Activated CD4-positive, alpha-beta T cell treated with anti-CD3 and anti-CD28 coated beads, Interleukin-10, Interleukin-2, amounts not matched to agents 100 ng/mL and 50 ng/mL, durations not matched to agents 16 hours and 8 hours (primary cell): ENCODE measurements at regions not wholly inside any gene's neighbourhood (a gene's known extent, or its start where the extent isn't known, plus 50 kb on each side); places are given as distances from the start of the nearest gene placed in this dataset.

Source experiments
- DNase-seq: peaks from one replicate; pipeline ENCODE4 v3.0.0-alpha.2; 2020

GRCh38 chr20:22213271-22213670 lies 371.1 kb downstream of the FOXA2 start:
- no peak for DNase-seq

- DNase-seq: no peak
These were observed 377.1 kb downstream of the FOXA2 start for GRCh38 chr20:22207280-22207679.

- DNase-seq: no peak
These were observed 379.6 kb downstream of the FOXA2 start for GRCh38 chr20:22204801-22205200.

GRCh38 chr20:22182148-22182547 lies 402.2 kb downstream of the FOXA2 start:
- no peak for DNase-seq

- DNase-seq: no peak
These were observed 404.1 kb downstream of the FOXA2 start for GRCh38 chr20:22180244-22180643.

- no peak for DNase-seq
These were observed 424.2 kb downstream of the FOXA2 start for GRCh38 chr20:22160101-22160652.

GRCh38 chr20:22159276-22159675 lies 425.1 kb downstream of the FOXA2 start:
- no peak for DNase-seq

GRCh38 chr20:22127587-22127986 lies 422.1 kb downstream of the PAX1 start:
- no peak for DNase-seq

- no peak for DNase-seq
These were observed 401.0 kb downstream of the PAX1 start for GRCh38 chr20:22106308-22106938.

- DNase-seq: no peak
These were observed 396.1 kb downstream of the PAX1 start for GRCh38 chr20:22101606-22102005.

GRCh38 chr20:22100686-22101085 lies 395.2 kb downstream of the PAX1 start:
- no peak for DNase-seq

GRCh38 chr20:22099348-22099747 lies 393.9 kb downstream of the PAX1 start:
- no peak for DNase-seq

GRCh38 chr20:22098511-22098910 lies 393.0 kb downstream of the PAX1 start:
- DNase-seq: no peak

- DNase-seq: no peak
These were observed 387.7 kb downstream of the PAX1 start for GRCh38 chr20:22093122-22093521.

- DNase-seq: no peak
These were observed 383.4 kb downstream of the PAX1 start for GRCh38 chr20:22088882-22089281.

- DNase-seq: no peak
These were observed 375.5 kb downstream of the PAX1 start for GRCh38 chr20:22080985-22081384.

GRCh38 chr20:22074635-22075034 lies 369.2 kb downstream of the PAX1 start:
- no peak for DNase-seq

- no peak for DNase-seq
These were observed 366.4 kb downstream of the PAX1 start for GRCh38 chr20:22071841-22072240.

GRCh38 chr20:22070610-22071058 lies 365.2 kb downstream of the PAX1 start:
- no peak for DNase-seq

- DNase-seq: no peak
These were observed 358.3 kb downstream of the PAX1 start for GRCh38 chr20:22063753-22064152.

- no peak for DNase-seq
These were observed 357.4 kb downstream of the PAX1 start for GRCh38 chr20:22062874-22063273.

- no peak for DNase-seq
These were observed 355.1 kb downstream of the PAX1 start for GRCh38 chr20:22060610-22061009.

- DNase-seq: no peak
These were observed 353.3 kb downstream of the PAX1 start for GRCh38 chr20:22058746-22059145.

- no peak for DNase-seq
These were observed 350.5 kb downstream of the PAX1 start for GRCh38 chr20:22055981-22056380.

GRCh38 chr20:22052025-22052650 lies 346.7 kb downstream of the PAX1 start:
- no peak for DNase-seq
